ENCODE measurements at regions not wholly inside any gene's neighbourhood (a gene's known extent, or its start where the extent isn't known, plus 50 kb on each side); places are given as distances from the start of the nearest gene placed in this dataset.

GRCh38 chr18:28485918-28486317, 309.0 kb upstream of the CDH2 start:
- H3K79me1 ChIP-seq (ENCODE audit: low read depth, low read length), result no peaks in the 10 kb centered on the region
- CTCF ChIA-PET (ENCODE audit: partially characterized antibody), result no interaction called here
- H3K27me3 ChIP-seq (replicated peaks in 1 of 4; ENCODE audit: control insufficient read depth in 3 of 4, extremely low read depth in 1 of 4, insufficient read depth in 3 of 4, low read length in 3 of 4), result no peaks in the 10 kb centered on the region
- no peak overlapping the region for H2AFZ ChIP-seq (ENCODE audit: low read length)
- no peak overlapping the region for H4K5ac ChIP-seq (ENCODE audit: insufficient read length, low read depth, low read length)
- H2BK120ac ChIP-seq (replicated peaks; ENCODE audit: low read depth, low read length), result no peak overlapping the region
- H3K36me3 ChIP-seq (ENCODE audit: control insufficient read depth in 2 of 4, insufficient read depth in 4 of 4, low read length in 3 of 4), result no peaks in the 10 kb centered on the region
- no peak overlapping the region for H2BK12ac ChIP-seq (ENCODE audit: low read depth, low read length)
- H4K91ac ChIP-seq (replicated peaks; ENCODE audit: insufficient read length, low read length), result no peak overlapping the region
- no peak overlapping the region for H2BK20ac ChIP-seq (ENCODE audit: low read length)
- no peak overlapping the region for H3K9ac ChIP-seq (replicated peaks in 1 of 4; ENCODE audit: extremely low read depth in 1 of 4, low read depth in 3 of 4, low read length in 3 of 4)
- no peak overlapping the region for H2AK5ac ChIP-seq (ENCODE audit: low read depth, low read length)
- no peaks in the 10 kb centered on the region for H3K4me1 ChIP-seq (replicated peaks in 1 of 4; ENCODE audit: control insufficient read depth in 3 of 4, insufficient read depth in 4 of 4, low read length in 3 of 4)
- no peak overlapping the region for H3K56ac ChIP-seq (replicated peaks; ENCODE audit: insufficient read length, low read depth, low read length)
- no peak overlapping the region for H2BK15ac ChIP-seq (ENCODE audit: low read length)
- H3K23me2 ChIP-seq (ENCODE audit: low read depth, low read length), result no peaks in the 10 kb centered on the region
- H2BK5ac ChIP-seq (ENCODE audit: low read depth, low read length), result no peak overlapping the region
- no peak overlapping the region for H3K4me3 ChIP-seq (ENCODE audit: extremely low read depth in 1 of 4, insufficient read depth in 2 of 4, low read depth in 3 of 4, low read length in 4 of 4)
- no peak overlapping the region for H4K8ac ChIP-seq (ENCODE audit: extremely low read depth, insufficient read depth, low read length)
- no peak overlapping the region for H3K4me2 ChIP-seq (ENCODE audit: insufficient read depth in 1 of 2, low read depth in 2 of 2, low read length in 2 of 2)
- H3K9me3 ChIP-seq (ENCODE audit: insufficient read depth in 2 of 2, low read depth in 1 of 2, low read length in 1 of 2), result no peaks in the 10 kb centered on the region
- no peak overlapping the region for H3K14ac ChIP-seq (ENCODE audit: insufficient read length)
- no peaks in the 10 kb centered on the region for H4K20me1 ChIP-seq (replicated peaks in 1 of 2; ENCODE audit: control insufficient read depth in 1 of 2, insufficient read depth in 2 of 2, low read length in 2 of 2)
- no peak overlapping the region for H3K27ac ChIP-seq (ENCODE audit: low read depth, low read length)
- FAIRE-seq (no peak), DNase-seq (ENCODE audit: low read depth in 1 of 2, low spot score in 2 of 2) (no peak)
- H3K79me2 ChIP-seq (ENCODE audit: control insufficient read depth in 1 of 2, insufficient read depth in 2 of 2, low read length in 2 of 2), result no peaks in the 10 kb centered on the region
- WGBS, 2 experiments (ENCODE audit: extremely low coverage in 1 of 2, insufficient coverage in 1 of 2, insufficient read length in 1 of 2, insufficient replicate concordance in 2 of 2, low coverage in 1 of 2, low lambda C conversion rate in 2 of 2, missing lambda C conversion rate in 1 of 2), result 78% methylated on average over 2 of the region's 2 CpGs; no CpG with 5 or more reads in 1 of the 2 experiments
- POLR2A ChIA-PET (ENCODE audit: partially characterized antibody), result no interaction called here
- H3K23ac ChIP-seq (ENCODE audit: insufficient read length), result no peak overlapping the region
- no peak overlapping the region for H3K18ac ChIP-seq (ENCODE audit: extremely low read depth, low read length)
- H3K4ac ChIP-seq (replicated peaks; ENCODE audit: insufficient read length, low read depth, low read length), result no peak overlapping the region
- no peak for TF ChIP-seq CHD7 (IDR thresholded peaks at IDR 0.05; ENCODE audit: insufficient replicate concordance, low read length)
